Neural cell (in vitro differentiated cells): ENCODE measurements at regions not wholly inside any gene's neighbourhood (a gene's known extent, or its start where the extent isn't known, plus 50 kb on each side); places are given as distances from the start of the nearest gene placed in this dataset.

Experiments
- POLR2AphosphoS5 ChIP-seq: IDR thresholded peaks from 2 replicates; pipeline ENCODE4 v1.6.1; 2012
- RAD21 ChIP-seq: fragments of 450-650 bp; conservative IDR thresholded peaks from 2 replicates; pipeline ENCODE4 v1.6.1; 2014; ENCODE audit warnings: antibody characterized with exemption, mild to moderate bottlenecking, moderate library complexity
- TF ChIP-seq, protein P1 (sequence below): fragments of 450-650 bp; IDR thresholded peaks from 2 replicates; pipeline ENCODE4 v1.5.1; 2014; ENCODE audit warnings: antibody characterized with exemption, mild to moderate bottlenecking, moderate library complexity; ENCODE audit not compliant: poor library complexity, severe bottlenecking

DNA sequence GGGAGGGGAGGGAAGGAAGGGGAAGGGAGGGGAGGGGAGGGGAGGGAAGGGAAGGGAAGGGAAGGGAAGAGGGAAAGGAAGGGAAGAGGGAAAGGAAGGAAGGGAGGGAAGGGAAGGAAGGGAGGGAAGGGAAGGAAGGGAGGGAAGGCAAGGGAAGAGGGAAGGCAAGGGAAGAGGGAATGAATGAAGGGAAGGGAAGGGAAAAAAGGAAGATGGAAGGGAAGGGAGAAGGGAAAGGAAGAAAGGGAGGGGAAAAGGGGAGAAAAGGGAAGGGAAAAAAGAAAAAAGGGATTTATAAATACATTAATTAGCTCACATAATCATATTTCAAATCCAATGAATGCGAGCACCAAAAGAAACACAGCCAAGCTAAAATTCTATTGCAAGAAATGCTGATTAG lies 202.9 kb upstream of the LRRTM4 start:
- TF ChIP-seq, protein P1, sequence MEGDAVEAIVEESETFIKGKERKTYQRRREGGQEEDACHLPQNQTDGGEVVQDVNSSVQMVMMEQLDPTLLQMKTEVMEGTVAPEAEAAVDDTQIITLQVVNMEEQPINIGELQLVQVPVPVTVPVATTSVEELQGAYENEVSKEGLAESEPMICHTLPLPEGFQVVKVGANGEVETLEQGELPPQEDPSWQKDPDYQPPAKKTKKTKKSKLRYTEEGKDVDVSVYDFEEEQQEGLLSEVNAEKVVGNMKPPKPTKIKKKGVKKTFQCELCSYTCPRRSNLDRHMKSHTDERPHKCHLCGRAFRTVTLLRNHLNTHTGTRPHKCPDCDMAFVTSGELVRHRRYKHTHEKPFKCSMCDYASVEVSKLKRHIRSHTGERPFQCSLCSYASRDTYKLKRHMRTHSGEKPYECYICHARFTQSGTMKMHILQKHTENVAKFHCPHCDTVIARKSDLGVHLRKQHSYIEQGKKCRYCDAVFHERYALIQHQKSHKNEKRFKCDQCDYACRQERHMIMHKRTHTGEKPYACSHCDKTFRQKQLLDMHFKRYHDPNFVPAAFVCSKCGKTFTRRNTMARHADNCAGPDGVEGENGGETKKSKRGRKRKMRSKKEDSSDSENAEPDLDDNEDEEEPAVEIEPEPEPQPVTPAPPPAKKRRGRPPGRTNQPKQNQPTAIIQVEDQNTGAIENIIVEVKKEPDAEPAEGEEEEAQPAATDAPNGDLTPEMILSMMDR = no peak
- TF ChIP-seq RAD21 (no peak), POLR2AphosphoS5 (no peak)
